Lower leg skin (tissue), 3 donors: ENCODE measurements at regions not wholly inside any gene's neighbourhood (a gene's known extent, or its start where the extent isn't known, plus 50 kb on each side); places are given as distances from the start of the nearest gene placed in this dataset.

Experiments used
- CTCF ChIP-seq, 3 donors: fragments of 450-650 bp; IDR thresholded peaks; one replicate each; pipeline ENCODE4 v1.5.1; 2016; ENCODE audit warnings: antibody characterized with exemption in 3 of 3, mild to moderate bottlenecking in 3 of 3, moderate library complexity in 2 of 3
- POLR2A ChIP-seq, 2 donors: fragments of 450-650 bp; IDR thresholded peaks; one replicate each; pipeline ENCODE4 v1.6.1; 2016 to 2017; ENCODE audit warnings: antibody characterized with exemption in 2 of 2, mild to moderate bottlenecking in 1 of 2, moderate library complexity in 1 of 2

DNA sequence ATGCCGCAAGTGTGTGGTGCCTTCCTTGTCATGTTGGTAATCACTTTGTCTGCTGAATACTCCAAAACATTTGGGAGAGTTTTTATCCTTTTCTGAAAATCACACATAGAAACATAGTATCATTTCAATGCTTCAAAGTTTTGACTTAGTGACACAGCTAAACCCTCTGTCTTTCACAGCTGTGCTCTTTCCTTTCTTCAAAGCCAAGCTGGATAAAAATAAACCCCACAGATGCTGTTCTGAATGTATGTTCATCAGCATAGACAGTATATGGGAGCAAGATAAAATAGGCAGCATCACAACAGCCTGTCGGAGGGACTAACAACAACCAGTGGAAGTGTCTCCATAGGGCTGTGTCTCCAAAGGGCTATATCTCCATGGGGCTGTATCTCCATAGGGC, 331.3 kb upstream of the DCC start:
- TF ChIP-seq POLR2A (IDR thresholded peaks at IDR 0.05) = no peak
- no peak for TF ChIP-seq CTCF (IDR thresholded peaks at IDR 0.05)
